HG03039 (cell line): ENCODE measurements at regions not wholly inside any gene's neighbourhood (a gene's known extent, or its start where the extent isn't known, plus 50 kb on each side); places are given as distances from the start of the nearest gene placed in this dataset.

Experiments used
- ATAC-seq: cut with Tn5 transposase; IDR thresholded peaks from one replicate; pipeline ENCODE4 v1.9.1; 2021; ENCODE audit warnings: mild to moderate bottlenecking, moderate library complexity; ENCODE audit not compliant: unreplicated experiment

- ATAC-seq, result no peak
These were observed 91.5 kb upstream of the SMNDC1 start for GRCh38 chr10:110396284-110396651.

- ATAC-seq, result no peak
These were observed 93.1 kb upstream of the SMNDC1 start for GRCh38 chr10:110397856-110398255.

GRCh38 chr10:110398419-110399105 lies 93.8 kb upstream of the SMNDC1 start:
- no peak for ATAC-seq

- no peak for ATAC-seq
These were observed 94.6 kb upstream of the SMNDC1 start for GRCh38 chr10:110399106-110399964.

GRCh38 chr10:110399965-110400933 lies 95.5 kb upstream of the SMNDC1 start:
- ATAC-seq, result no peak

- ATAC-seq, result no peak
These were observed 96.2 kb upstream of the DUSP5 start for GRCh38 chr10:110401401-110402076.

GRCh38 chr10:110402077-110402416 lies 95.7 kb upstream of the DUSP5 start:
- ATAC-seq, result no peak

- ATAC-seq, result no peak
These were observed 94.1 kb upstream of the DUSP5 start for GRCh38 chr10:110403593-110403992.

- no peak for ATAC-seq
These were observed 93.3 kb upstream of the DUSP5 start for GRCh38 chr10:110404413-110404812.

- no peak for ATAC-seq
These were observed 92.9 kb upstream of the DUSP5 start for GRCh38 chr10:110404825-110405224.

GRCh38 chr10:110405380-110405779 lies 92.3 kb upstream of the DUSP5 start:
- ATAC-seq, result no peak

GRCh38 chr10:110407301-110408170 lies 90.2 kb upstream of the DUSP5 start:
- no peak for ATAC-seq

- no peak for ATAC-seq
These were observed 89.4 kb upstream of the DUSP5 start for GRCh38 chr10:110408203-110408871.

GRCh38 chr10:110408943-110409342 lies 88.8 kb upstream of the DUSP5 start:
- ATAC-seq, result no peak

- no peak for ATAC-seq
These were observed 88.2 kb upstream of the DUSP5 start for GRCh38 chr10:110409488-110409887.

GRCh38 chr10:110409926-110410325 lies 87.8 kb upstream of the DUSP5 start:
- peak; percentile 34 for ATAC-seq

GRCh38 chr10:110410329-110411046 lies 87.2 kb upstream of the DUSP5 start:
- ATAC-seq, result no peak

- no peak for ATAC-seq
These were observed 86.7 kb upstream of the DUSP5 start for GRCh38 chr10:110411047-110411410.
